ENCODE measurements at regions not wholly inside any gene's neighbourhood (a gene's known extent, or its start where the extent isn't known, plus 50 kb on each side); places are given as distances from the start of the nearest gene placed in this dataset.

- ATAC-seq (ENCODE audit: insufficient number of reproducible peaks, low FRiP score, low read depth) = no peak
These were observed 171.8 kb upstream of the POM121L12 start for GRCh38 chr7:52863652-52864051.

GRCh38 chr7:52862321-52862720 is 173.1 kb upstream of the POM121L12 start:
- Histone ChIP-seq H3K4me1 (ENCODE audit: control insufficient read depth in 1 of 2, low read depth in 2 of 2) (peaks cover 0 to 40% of the 10 kb centered on the region in 2 donors), H3K9me3 (peaks cover 8% of the 10 kb centered on the region), H3K4me3 (no peak overlapping the region), H3K27me3 (replicated peaks; ENCODE audit: insufficient read depth) (no peaks in the 10 kb centered on the region), H3K36me3 (no peaks in the 10 kb centered on the region), H3K27ac (no peak overlapping the region)
- ATAC-seq (ENCODE audit: insufficient number of reproducible peaks, low FRiP score, low read depth) (no peak), DNase-seq (ENCODE audit: low spot score) (no peak)
- no peak for TF ChIP-seq CTCF (IDR thresholded peaks at IDR 0.05)

More at GRCh38 chr7:52863652-52864051, 171.8 kb upstream of the POM121L12 start:
- Histone ChIP-seq H3K27ac (peak overlapping the region; percentile 28 to 59), H3K9me3 (peaks cover 8% of the 10 kb centered on the region), H3K4me1 (ENCODE audit: control insufficient read depth in 1 of 2, low read depth in 2 of 2) (peaks cover 0 to 40% of the 10 kb centered on the region in 2 donors), H3K36me3 (no peaks in the 10 kb centered on the region), H3K27me3 (replicated peaks; ENCODE audit: insufficient read depth) (no peaks in the 10 kb centered on the region), H3K4me3 (no peak overlapping the region)
- no peak for DNase-seq (ENCODE audit: low spot score)
- TF ChIP-seq CTCF (IDR thresholded peaks at IDR 0.05) = no peak

GRCh38 chr7:52857367-52857766 is 178.1 kb upstream of the POM121L12 start:
- peaks cover 0 to 26% of the 10 kb centered on the region in 2 donors for H3K4me1 ChIP-seq (ENCODE audit: control insufficient read depth in 1 of 2, low read depth in 2 of 2)
- no peak for DNase-seq (ENCODE audit: low spot score)
- no peak overlapping the region for H3K27ac ChIP-seq
- H3K4me3 ChIP-seq = no peak overlapping the region
- H3K36me3 ChIP-seq = no peaks in the 10 kb centered on the region
- no peaks in the 10 kb centered on the region for H3K27me3 ChIP-seq (replicated peaks; ENCODE audit: insufficient read depth)
- ATAC-seq (ENCODE audit: insufficient number of reproducible peaks, low FRiP score, low read depth) = no peak
- TF ChIP-seq CTCF (IDR thresholded peaks at IDR 0.05) = no peak
- no peaks in the 10 kb centered on the region for H3K9me3 ChIP-seq

- Histone ChIP-seq H3K4me1 (ENCODE audit: control insufficient read depth in 1 of 2, low read depth in 2 of 2) (peaks cover 0 to 4% of the 10 kb centered on the region in 2 donors), H3K27me3 (replicated peaks; ENCODE audit: insufficient read depth) (no peaks in the 10 kb centered on the region), H3K36me3 (no peaks in the 10 kb centered on the region), H3K9me3 (no peaks in the 10 kb centered on the region), H3K27ac (no peak overlapping the region), H3K4me3 (no peak overlapping the region)
- DNase-seq (ENCODE audit: low spot score) (no peak), ATAC-seq (ENCODE audit: insufficient number of reproducible peaks, low FRiP score, low read depth) (no peak)
- no peak for TF ChIP-seq CTCF (IDR thresholded peaks at IDR 0.05)
These were observed 180.8 kb upstream of the POM121L12 start for GRCh38 chr7:52854681-52855080.

GRCh38 chr7:52851547-52851946 is 183.9 kb upstream of the POM121L12 start:
- no peak for ATAC-seq (ENCODE audit: insufficient number of reproducible peaks, low FRiP score, low read depth)
- Histone ChIP-seq H3K36me3 (no peaks in the 10 kb centered on the region), H3K4me3 (no peak overlapping the region), H3K4me1 (ENCODE audit: control insufficient read depth in 1 of 2, low read depth in 2 of 2) (no peaks in the 10 kb centered on the region), H3K27me3 (replicated peaks; ENCODE audit: insufficient read depth) (no peaks in the 10 kb centered on the region), H3K9me3 (no peaks in the 10 kb centered on the region), H3K27ac (no peak overlapping the region)
- no peak for TF ChIP-seq CTCF (IDR thresholded peaks at IDR 0.05)
- no peak for DNase-seq (ENCODE audit: low spot score)
